Lower lobe of right lung (tissue), 2 donors: ENCODE measurements at regions not wholly inside any gene's neighbourhood (a gene's known extent, or its start where the extent isn't known, plus 50 kb on each side); places are given as distances from the start of the nearest gene placed in this dataset.

Experiments used
- ATAC-seq, 2 donors: fragments of 200-7000 bp; cut with Tn5 transposase; one replicate each; pipeline ENCODE4 v1.9.1; 2020 to 2022; ENCODE audit warnings: mild to moderate bottlenecking in 2 of 2, moderate library complexity in 2 of 2
- DNase-seq: peaks from one replicate; pipeline ENCODE4 v3.0.0-alpha.2; 2020
- H3K27ac ChIP-seq: fragments of 200-600 bp; one replicate; pipeline ENCODE4 v1.8.0; 2022
- H3K27me3 ChIP-seq: fragments of 200-600 bp; one replicate; pipeline ENCODE4 v1.8.0; 2022; ENCODE audit warnings: low read depth
- H3K36me3 ChIP-seq: fragments of 200-600 bp; one replicate; pipeline ENCODE4 v1.8.0; 2022; ENCODE audit warnings: mild to moderate bottlenecking
- H3K4me1 ChIP-seq: fragments of 200-600 bp; one replicate; pipeline ENCODE4 v1.8.0; 2022
- H3K4me3 ChIP-seq: fragments of 200-600 bp; one replicate; pipeline ENCODE4 v1.8.0; 2022; ENCODE audit warnings: mild to moderate bottlenecking
- H3K9me3 ChIP-seq: fragments of 200-600 bp; one replicate; pipeline ENCODE4 v1.8.0; 2022
- intact Hi-C: fragments of 100-400 bp; cut with DNase I; formaldehyde crosslinking; loops from one replicate; pipeline ENCODE4 v1.11.0; 2022
- TF ChIP-seq, protein P1 (sequence below): fragments of 200-600 bp; IDR thresholded peaks from one replicate; pipeline ENCODE4 v1.8.0; 2022; ENCODE audit warnings: antibody characterized with exemption, mild to moderate bottlenecking
- donor health status: DM: no; HTN: yes; CAD: no; lungs with severe emphysema.

- Histone ChIP-seq H3K4me3 (no peak overlapping the region), H3K36me3 (no peaks in the 10 kb centered on the region), H3K27me3 (no peaks in the 10 kb centered on the region), H3K27ac (no peak overlapping the region), H3K4me1 (no peaks in the 10 kb centered on the region), H3K9me3 (no peaks in the 10 kb centered on the region)
- TF ChIP-seq, protein P1, sequence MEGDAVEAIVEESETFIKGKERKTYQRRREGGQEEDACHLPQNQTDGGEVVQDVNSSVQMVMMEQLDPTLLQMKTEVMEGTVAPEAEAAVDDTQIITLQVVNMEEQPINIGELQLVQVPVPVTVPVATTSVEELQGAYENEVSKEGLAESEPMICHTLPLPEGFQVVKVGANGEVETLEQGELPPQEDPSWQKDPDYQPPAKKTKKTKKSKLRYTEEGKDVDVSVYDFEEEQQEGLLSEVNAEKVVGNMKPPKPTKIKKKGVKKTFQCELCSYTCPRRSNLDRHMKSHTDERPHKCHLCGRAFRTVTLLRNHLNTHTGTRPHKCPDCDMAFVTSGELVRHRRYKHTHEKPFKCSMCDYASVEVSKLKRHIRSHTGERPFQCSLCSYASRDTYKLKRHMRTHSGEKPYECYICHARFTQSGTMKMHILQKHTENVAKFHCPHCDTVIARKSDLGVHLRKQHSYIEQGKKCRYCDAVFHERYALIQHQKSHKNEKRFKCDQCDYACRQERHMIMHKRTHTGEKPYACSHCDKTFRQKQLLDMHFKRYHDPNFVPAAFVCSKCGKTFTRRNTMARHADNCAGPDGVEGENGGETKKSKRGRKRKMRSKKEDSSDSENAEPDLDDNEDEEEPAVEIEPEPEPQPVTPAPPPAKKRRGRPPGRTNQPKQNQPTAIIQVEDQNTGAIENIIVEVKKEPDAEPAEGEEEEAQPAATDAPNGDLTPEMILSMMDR: no peak
- intact Hi-C loops: no loop called here
- no peak for DNase-seq
- ATAC-seq: no peak
Observed at GRCh38 chr7:12093365-12093764, 117.7 kb upstream of the TMEM106B start.

GRCh38 chr7:12094365-12094921, 116.7 kb upstream of the TMEM106B start:
- H3K27me3 ChIP-seq: no peaks in the 10 kb centered on the region
- DNase-seq (no peak), ATAC-seq (no peak)
- H3K36me3 ChIP-seq: no peaks in the 10 kb centered on the region
- H3K27ac ChIP-seq: no peak overlapping the region
- no peaks in the 10 kb centered on the region for H3K4me1 ChIP-seq
- TF ChIP-seq, protein P1: no peak
- no peak overlapping the region for H3K4me3 ChIP-seq
- intact Hi-C loops: no loop called here
- no peaks in the 10 kb centered on the region for H3K9me3 ChIP-seq

DNA sequence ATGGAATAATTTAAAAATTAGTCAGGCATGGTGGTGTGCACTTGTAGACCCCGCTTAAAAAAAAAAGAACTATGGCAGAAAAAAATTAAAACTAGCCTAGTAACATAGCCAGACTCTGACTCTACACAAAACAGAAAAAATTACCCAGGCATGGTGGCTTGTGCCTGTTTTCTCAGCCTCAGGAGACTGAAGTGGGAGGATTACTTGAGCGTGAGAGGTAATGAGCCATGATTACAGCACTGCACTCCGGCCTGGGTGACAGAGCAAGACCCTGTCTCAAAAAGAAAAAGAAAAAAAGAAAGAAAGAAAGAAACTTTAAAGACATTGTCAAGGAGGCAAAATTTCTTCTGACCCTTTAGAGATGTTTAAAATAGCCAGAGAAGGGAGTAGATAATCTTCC, 109.0 kb upstream of the TMEM106B start:
- DNase-seq: no peak
- Histone ChIP-seq H3K4me3 (no peak overlapping the region), H3K27me3 (no peaks in the 10 kb centered on the region), H3K4me1 (no peaks in the 10 kb centered on the region), H3K36me3 (no peaks in the 10 kb centered on the region), H3K27ac (no peak overlapping the region), H3K9me3 (no peaks in the 10 kb centered on the region)
- no peak for ATAC-seq
- intact Hi-C loops: no loop called here
- TF ChIP-seq, protein P1: no peak

DNA sequence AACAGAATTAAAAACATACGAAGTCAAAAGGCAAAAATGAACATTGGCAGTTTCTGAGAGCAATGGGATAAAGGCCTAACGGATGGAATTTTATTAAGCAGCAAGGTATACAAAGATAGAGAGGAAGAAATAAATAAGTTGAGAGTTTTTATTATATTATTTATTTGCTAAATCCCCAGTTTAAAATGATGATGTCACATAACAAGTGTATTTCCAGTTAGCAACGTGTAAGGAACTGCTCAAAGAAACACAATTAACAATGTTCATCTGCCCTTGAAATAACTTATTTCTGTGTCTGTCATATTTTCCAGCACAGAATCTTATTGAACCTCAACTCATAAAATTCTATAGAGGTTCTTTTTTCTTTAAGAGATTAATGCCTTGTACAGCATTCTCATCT, 108.6 kb upstream of the TMEM106B start:
- ATAC-seq: no peak
- intact Hi-C loops: no loop called here
- no peaks in the 10 kb centered on the region for H3K4me1 ChIP-seq

DNA sequence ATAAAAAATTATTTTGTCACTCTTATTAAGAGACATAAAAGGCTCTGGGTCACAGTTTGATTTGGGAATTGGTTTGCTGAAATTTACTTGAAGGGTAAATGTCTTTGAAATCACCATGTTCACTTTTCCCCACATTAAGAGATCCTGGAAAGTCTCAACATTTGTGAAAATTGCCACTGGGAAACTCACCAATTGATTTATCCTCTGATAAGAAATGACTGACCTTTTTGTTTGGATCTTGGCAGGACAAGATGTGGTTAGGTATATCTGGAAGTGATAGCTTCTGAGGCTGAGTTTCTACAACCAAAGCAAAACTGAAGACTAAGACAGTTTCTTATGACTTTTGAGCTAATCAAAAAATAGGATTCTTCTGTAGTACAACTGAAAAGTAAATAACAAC, 107.1 kb upstream of the TMEM106B start:
- ATAC-seq: no peak
- Histone ChIP-seq H3K27ac (no peak overlapping the region), H3K27me3 (no peaks in the 10 kb centered on the region), H3K36me3 (no peaks in the 10 kb centered on the region), H3K4me1 (no peaks in the 10 kb centered on the region), H3K4me3 (no peak overlapping the region), H3K9me3 (no peaks in the 10 kb centered on the region)
- intact Hi-C loops: no loop called here
- no peak for DNase-seq
- TF ChIP-seq, protein P1: no peak

More for the DNA sequence above, 108.6 kb upstream of the TMEM106B start:
- H3K36me3 ChIP-seq: no peaks in the 10 kb centered on the region
- TF ChIP-seq, protein P1: no peak
- H3K27me3 ChIP-seq: no peaks in the 10 kb centered on the region
- H3K4me3 ChIP-seq: no peak overlapping the region
- H3K9me3 ChIP-seq: no peaks in the 10 kb centered on the region
- H3K27ac ChIP-seq: no peak overlapping the region
- no peak for DNase-seq

DNA sequence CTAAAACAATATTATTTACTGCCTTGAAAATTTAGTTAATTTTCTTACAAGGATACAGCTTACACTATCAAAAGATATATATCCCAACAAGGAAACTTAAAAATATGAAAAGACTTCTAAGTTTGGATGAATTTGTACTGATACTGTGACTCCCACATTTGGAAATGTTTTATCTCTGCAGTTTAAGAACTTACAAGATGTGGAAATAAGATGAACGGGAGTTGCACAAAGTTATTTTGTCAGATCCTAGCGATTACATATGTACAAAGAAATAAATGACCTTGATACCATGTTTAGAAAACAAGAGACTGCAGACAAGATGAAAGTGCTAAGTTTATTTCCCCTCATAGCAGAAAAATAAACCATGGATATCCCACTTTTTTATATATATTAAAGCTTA, 103.7 kb upstream of the TMEM106B start:
- TF ChIP-seq, protein P1: no peak
- H3K27me3 ChIP-seq: peaks cover 8% of the 10 kb centered on the region
- no peaks in the 10 kb centered on the region for H3K4me1 ChIP-seq
- ATAC-seq: no peak
- H3K9me3 ChIP-seq: no peaks in the 10 kb centered on the region
- no peak for DNase-seq
- H3K36me3 ChIP-seq: no peaks in the 10 kb centered on the region
- intact Hi-C loops: no loop called here
- no peak overlapping the region for H3K4me3 ChIP-seq
- H3K27ac ChIP-seq: no peak overlapping the region
